MCF 10A (cell line): ENCODE measurements at regions not wholly inside any gene's neighbourhood (a gene's known extent, or its start where the extent isn't known, plus 50 kb on each side); places are given as distances from the start of the nearest gene placed in this dataset.

Source experiments
- BruUV-seq: library from RNA; stranded (reverse); fragments of 400-500 nt; replicated peaks from 2 replicates; lab custom pipeline; 2021; lab: Mats Ljungman, UMichigan
- CTCF ChIA-PET: fragments of 300-600 bp; sonication (Branson Sonifier 250); formaldehyde crosslinking; extraction: SDS; loops from one replicate; lab custom pipeline; 2021; ENCODE audit warnings: antibody characterized with exemption, inconsistent platforms; lab: Yijun Ruan, JAX
- POLR2A ChIA-PET: fragments of 300-600, 350-650 bp; sonication (Branson Sonifier 250); formaldehyde crosslinking; extraction: SDS; loops from one replicate; lab custom pipeline; 2020; ENCODE audit warnings: antibody characterized with exemption, inconsistent platforms; lab: Yijun Ruan, JAX
- DNase-seq: peaks from one replicate; pipeline ENCODE4 v3.0.0-alpha.2; 2018; ENCODE audit not compliant: unreplicated experiment
- H3K27ac Mint-ChIP-seq: one replicate; pipeline ENCODE4 v1.8.0; 2022; ENCODE audit warnings: mild to moderate bottlenecking, low read depth, mixed read lengths; ENCODE audit not compliant: unreplicated experiment
- H3K27me3 Mint-ChIP-seq: one replicate; pipeline ENCODE4 v1.8.0; 2022; ENCODE audit warnings: mixed read lengths; ENCODE audit not compliant: insufficient read depth, unreplicated experiment
- H3K36me3 Mint-ChIP-seq: one replicate; pipeline ENCODE4 v1.8.0; 2022; ENCODE audit warnings: mild to moderate bottlenecking, moderate library complexity, mixed read lengths; ENCODE audit not compliant: insufficient read depth, unreplicated experiment
- H3K4me1 Mint-ChIP-seq: one replicate; pipeline ENCODE4 v1.8.0; 2022; ENCODE audit warnings: mixed read lengths; ENCODE audit not compliant: insufficient read depth, unreplicated experiment
- H3K4me3 Mint-ChIP-seq: one replicate; pipeline ENCODE4 v1.8.0; 2022; ENCODE audit warnings: mild to moderate bottlenecking, moderate library complexity, mixed read lengths; ENCODE audit not compliant: unreplicated experiment
- H3K9me3 Mint-ChIP-seq: one replicate; pipeline ENCODE4 v1.8.0; 2022; ENCODE audit warnings: mixed read lengths; ENCODE audit not compliant: unreplicated experiment
- intact Hi-C: fragments of 100-400 bp; cut with micrococcal nuclease; formaldehyde crosslinking; loops from 2 replicates; pipeline ENCODE4 v1.14.1; 2022
- TF ChIP-seq, protein P1 (sequence below): fragments of 200-600 bp; IDR thresholded peaks from one replicate; pipeline ENCODE4 v1.8.0; 2022; ENCODE audit warnings: antibody characterized with exemption, mild to moderate bottlenecking; ENCODE audit not compliant: unreplicated experiment

DNA sequence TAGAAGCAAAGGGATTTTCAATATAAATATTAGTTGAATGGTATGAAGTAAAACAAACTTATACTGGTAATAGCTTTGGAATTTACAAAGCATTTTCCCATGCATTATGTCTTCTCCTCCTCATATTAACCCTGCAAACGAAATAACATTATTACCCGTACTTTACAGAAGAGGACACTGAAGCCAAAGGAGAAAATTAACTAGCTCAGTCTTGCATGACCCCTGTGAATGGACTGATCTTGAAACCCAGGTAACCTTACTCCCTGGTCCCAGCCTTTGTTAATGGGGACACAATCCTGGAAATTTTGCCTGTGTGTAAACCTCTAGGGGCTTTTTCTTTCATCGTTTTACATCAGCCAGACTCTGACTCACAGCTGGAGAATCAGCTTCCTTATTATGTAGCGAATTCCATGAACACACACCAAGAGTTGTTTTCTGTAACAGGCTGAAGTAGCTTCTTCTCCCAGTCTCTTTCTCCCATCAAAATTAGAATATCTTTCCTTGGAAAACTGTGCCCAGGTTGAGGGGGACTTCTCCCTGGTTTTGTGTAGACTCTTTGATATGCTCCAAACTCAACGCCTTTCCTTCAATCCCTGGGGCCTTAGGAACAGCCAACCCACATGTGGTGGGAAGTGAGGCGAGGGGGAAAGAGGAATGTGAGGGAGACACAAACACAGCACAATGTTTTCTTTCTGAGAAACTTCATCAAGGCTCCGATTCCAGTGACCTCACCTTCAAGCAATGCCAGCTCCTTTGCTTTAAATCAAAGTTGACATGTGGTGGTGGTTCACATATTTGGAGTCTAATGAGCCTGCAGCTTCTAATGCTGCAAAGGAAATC is 480.9 kb upstream of the PAPPA start:
- intact Hi-C loops = loop anchor here (1.0 to 2.0 kb wide), 4 partner anchors 19 to 272 kb away; no protein-coding TSS in a partner anchor
- peak; percentile 91 for DNase-seq
- CTCF ChIA-PET = interaction anchor here (0.6 to 5.6 kb wide), 5 partner anchors 13 to 974 kb away, joined by 3 to 39 read pairs (median 3); no protein-coding TSS in a partner anchor
- no TSS peak for BruUV-seq
- peak overlapping the region; percentile 99 for H3K27ac Mint-ChIP-seq
- H3K4me3 Mint-ChIP-seq = no peak overlapping the region
- H3K9me3 Mint-ChIP-seq = peaks cover 16% of the 10 kb centered on the region
- POLR2A ChIA-PET = interaction anchor here (1.3 to 1.8 kb wide), 3 partner anchors 19 to 66 kb away, joined by 4 to 5 read pairs (median 4); no protein-coding TSS in a partner anchor
- peaks cover 52% of the 10 kb centered on the region for H3K4me1 Mint-ChIP-seq
- no peaks in the 10 kb centered on the region for H3K27me3 Mint-ChIP-seq
- no peaks in the 10 kb centered on the region for H3K36me3 Mint-ChIP-seq
- TF ChIP-seq, protein P1, sequence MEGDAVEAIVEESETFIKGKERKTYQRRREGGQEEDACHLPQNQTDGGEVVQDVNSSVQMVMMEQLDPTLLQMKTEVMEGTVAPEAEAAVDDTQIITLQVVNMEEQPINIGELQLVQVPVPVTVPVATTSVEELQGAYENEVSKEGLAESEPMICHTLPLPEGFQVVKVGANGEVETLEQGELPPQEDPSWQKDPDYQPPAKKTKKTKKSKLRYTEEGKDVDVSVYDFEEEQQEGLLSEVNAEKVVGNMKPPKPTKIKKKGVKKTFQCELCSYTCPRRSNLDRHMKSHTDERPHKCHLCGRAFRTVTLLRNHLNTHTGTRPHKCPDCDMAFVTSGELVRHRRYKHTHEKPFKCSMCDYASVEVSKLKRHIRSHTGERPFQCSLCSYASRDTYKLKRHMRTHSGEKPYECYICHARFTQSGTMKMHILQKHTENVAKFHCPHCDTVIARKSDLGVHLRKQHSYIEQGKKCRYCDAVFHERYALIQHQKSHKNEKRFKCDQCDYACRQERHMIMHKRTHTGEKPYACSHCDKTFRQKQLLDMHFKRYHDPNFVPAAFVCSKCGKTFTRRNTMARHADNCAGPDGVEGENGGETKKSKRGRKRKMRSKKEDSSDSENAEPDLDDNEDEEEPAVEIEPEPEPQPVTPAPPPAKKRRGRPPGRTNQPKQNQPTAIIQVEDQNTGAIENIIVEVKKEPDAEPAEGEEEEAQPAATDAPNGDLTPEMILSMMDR = no peak

GRCh38 chr9:115673599-115673998 is 480.0 kb upstream of the PAPPA start:
- peak; percentile 33 for DNase-seq
- Mint-ChIP-seq H3K4me1 (peaks cover 43% of the 10 kb centered on the region), H3K27me3 (no peaks in the 10 kb centered on the region), H3K4me3 (peak overlapping the region; percentile 20), H3K36me3 (no peaks in the 10 kb centered on the region), H3K27ac (peak overlapping the region; percentile 99), H3K9me3 (peaks cover 16% of the 10 kb centered on the region)
- ChIA-PET CTCF (interaction anchor here (5.6 kb wide), 1 partner anchor 82 kb away, joined by 39 read pairs; no protein-coding TSS in a partner anchor), POLR2A (interaction anchor here (1.3 to 1.6 kb wide), 2 partner anchors 18 to 67 kb away, joined by 4 read pairs; no protein-coding TSS in a partner anchor)
- TF ChIP-seq, protein P1 = no peak
- intact Hi-C loops = loop anchor here (2.0 kb wide), 2 partner anchors 57 to 271 kb away; no protein-coding TSS in a partner anchor
- no TSS peak for BruUV-seq

DNA sequence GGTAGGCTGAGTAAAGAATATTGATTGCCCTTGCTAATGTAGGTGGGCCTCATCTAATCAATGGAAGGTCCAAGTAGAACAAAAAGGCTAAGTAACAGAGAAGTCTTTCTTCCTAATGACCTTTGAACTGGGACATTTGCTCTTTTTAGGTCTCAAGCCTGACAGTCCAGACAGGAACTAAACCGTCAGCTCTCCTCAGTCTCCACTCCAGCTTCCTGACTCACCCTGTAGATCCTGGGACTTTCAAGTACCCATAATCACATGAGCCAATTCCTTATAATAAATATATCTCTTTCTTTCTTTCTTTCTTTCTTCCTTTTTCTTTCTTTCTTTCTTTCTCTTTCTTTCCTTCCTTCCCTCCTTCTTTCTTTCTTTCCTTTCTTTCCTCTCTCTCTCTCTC is 479.5 kb upstream of the PAPPA start:
- peaks cover 16% of the 10 kb centered on the region for H3K9me3 Mint-ChIP-seq
- peak overlapping the region; percentile 99 for H3K27ac Mint-ChIP-seq
- no peaks in the 10 kb centered on the region for H3K27me3 Mint-ChIP-seq
- H3K4me3 Mint-ChIP-seq = no peak overlapping the region
- intact Hi-C loops = no loop called here
- TF ChIP-seq, protein P1 = no peak
- no TSS peak for BruUV-seq
- no peak for DNase-seq
- POLR2A ChIA-PET = no interaction called here
- peaks cover 38% of the 10 kb centered on the region for H3K4me1 Mint-ChIP-seq
- CTCF ChIA-PET = no interaction called here
- H3K36me3 Mint-ChIP-seq = no peaks in the 10 kb centered on the region

DNA sequence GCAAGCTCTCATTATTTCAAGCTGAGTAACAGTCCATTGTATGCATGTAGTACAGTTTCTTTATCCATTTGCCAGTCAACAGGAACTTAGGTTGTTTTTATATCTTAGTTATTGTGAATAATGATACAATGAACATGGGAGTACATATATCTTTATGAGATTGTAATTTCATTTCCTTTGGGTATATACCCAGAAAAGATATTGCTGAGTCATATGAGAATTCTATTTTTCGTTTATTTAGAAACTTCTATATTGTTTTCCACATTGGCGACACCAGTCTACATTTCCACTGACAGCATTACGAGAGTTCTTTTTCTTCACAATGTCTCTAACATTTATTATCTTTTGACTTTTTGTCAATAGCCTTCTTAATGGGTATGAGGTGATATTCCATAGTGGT is 477.8 kb upstream of the PAPPA start:
- Mint-ChIP-seq H3K27me3 (no peaks in the 10 kb centered on the region), H3K9me3 (peaks cover 16% of the 10 kb centered on the region), H3K36me3 (no peaks in the 10 kb centered on the region), H3K4me1 (peaks cover 29% of the 10 kb centered on the region), H3K27ac (no peak overlapping the region), H3K4me3 (no peak overlapping the region)
- ChIA-PET CTCF (interaction anchor here (0.7 kb wide), 1 partner anchor 32 kb away, joined by 3 read pairs; no protein-coding TSS in a partner anchor), POLR2A (no interaction called here)
- no TSS peak for BruUV-seq
- no peak for DNase-seq
- intact Hi-C loops = no loop called here
- TF ChIP-seq, protein P1 = no peak
